HG02763 (cell line): ENCODE measurements at regions not wholly inside any gene's neighbourhood (a gene's known extent, or its start where the extent isn't known, plus 50 kb on each side); places are given as distances from the start of the nearest gene placed in this dataset.
A peak's percentile ranks its signal among the peaks of the same experiment; 100 is the strongest.
"Not testable (repeated sequence)": the region's sequence is repeated elsewhere in the genome, so short reads cannot be mapped to it uniquely, and the experiment has no call there.

ENCODE experiments used
- ATAC-seq: cut with Tn5 transposase; IDR thresholded peaks from one replicate; pipeline ENCODE4 v1.9.1; 2021; ENCODE audit warnings: mild to moderate bottlenecking, moderate library complexity; ENCODE audit not compliant: unreplicated experiment

DNA sequence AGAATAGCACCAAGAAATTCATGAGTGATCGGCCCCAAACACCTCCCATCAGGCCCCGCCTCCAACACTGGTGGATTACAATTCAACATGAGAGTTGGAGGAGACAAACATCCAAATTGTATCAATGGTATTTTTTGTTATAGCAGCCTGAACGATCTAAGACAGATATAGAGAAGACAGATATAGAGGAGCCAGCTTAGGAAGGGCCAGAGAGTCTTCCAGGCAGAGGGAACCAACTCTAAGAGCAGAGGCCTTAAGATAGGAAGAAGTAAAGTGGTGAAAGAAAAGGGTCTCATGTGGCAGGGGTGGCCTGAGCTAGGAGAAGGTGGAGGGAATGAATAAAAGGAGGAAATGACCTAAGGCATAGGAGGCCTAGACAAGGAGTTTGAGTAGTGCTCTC lies 158.8 kb upstream of the TBL1XR1 start:
- no peak for ATAC-seq

DNA sequence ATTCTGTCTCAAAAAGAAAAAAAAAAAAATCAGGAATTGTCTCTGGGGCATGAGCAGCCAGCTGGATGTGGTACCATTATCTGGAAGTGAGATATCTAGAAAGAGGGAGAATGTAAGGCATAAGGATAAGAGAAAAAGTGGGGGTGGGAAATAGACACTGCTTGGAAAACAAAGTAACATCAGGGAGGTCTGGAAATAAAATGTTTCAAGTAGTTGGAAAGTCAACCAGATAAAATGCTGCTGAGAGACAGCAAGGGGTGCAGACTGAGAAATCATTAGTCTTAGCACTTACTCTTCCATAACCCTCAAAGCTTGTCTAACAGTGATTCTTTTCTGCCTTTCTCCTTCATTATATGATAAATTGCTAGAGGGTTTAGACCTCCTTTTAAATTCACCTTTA lies 159.7 kb upstream of the TBL1XR1 start:
- ATAC-seq, result no peak

DNA sequence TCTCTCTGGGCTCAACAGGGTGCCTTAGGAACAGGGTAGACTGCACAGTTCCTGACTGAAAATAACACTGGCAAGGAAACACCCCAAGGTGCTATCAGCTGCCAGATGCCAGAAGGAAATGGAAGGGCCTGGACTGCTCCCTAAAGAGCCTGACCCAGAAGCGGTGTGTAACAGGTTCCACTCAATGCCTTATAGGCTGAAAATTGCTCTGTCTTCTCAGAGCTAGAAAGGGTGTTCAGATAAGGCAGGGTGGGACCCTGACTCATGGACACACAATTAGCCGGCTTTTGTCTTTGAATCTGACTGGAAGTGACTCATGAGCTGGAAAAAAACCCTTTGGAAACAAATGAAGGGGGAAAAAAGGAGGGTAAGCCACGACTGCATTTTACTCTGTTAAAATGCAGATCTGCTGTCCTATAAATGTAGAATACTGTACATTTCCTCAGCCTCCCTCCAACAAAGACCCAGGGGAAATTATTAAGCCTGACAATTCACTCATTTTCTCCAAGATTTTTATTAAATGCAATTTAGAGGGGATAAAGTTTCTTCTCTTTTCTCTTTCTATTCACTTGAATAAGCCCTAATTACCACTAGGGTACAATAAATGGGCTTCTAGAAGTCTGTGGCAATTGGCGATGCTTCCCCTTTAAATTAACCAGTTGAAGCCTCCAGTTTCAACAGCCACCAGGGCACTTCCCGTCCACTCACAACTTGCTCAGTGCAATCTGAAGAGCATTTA lies 160.2 kb upstream of the TBL1XR1 start:
- no peak for ATAC-seq

DNA sequence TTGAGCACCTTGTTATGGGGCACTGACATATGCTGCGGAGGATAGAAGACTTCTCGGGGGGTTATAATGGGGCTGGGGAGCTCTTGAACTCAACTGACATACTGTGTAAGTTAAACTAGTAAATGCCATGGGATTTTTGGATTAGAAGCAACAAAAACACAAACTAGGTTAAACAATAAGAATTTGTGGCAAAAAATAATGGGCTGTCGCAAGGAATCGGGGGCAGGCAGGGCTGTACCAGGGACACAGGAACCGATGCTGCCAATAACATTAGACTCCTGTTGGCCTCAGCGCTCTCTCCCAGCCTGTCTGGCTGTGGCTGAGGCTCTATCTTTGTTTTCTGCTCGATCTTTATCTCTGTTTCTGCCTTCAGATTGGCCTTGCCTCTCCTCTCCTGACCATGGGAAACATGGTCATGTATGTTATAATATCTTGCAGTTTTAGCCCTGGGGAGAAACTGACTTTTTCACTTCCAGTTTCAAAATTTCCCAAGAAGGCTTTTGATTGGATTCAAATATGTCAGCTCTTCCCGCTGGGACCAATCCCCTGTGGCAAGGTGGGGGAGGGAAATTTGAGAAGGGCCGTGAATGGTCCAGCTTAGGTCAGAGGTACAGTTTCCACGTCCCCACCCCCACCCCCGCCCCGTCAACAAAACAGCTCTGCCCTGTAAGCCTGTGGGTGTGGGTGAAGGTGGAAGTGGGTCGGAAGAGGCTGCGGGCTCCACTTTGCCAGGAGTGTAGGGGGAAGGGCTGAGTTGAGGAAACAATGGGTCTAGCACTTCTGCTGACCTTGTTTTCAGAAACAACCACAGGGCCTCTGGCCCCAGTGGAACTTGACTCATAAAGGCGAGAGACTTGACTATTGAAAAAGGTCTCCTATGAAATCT lies 161.1 kb upstream of the TBL1XR1 start:
- peak; percentile 46 for ATAC-seq

DNA sequence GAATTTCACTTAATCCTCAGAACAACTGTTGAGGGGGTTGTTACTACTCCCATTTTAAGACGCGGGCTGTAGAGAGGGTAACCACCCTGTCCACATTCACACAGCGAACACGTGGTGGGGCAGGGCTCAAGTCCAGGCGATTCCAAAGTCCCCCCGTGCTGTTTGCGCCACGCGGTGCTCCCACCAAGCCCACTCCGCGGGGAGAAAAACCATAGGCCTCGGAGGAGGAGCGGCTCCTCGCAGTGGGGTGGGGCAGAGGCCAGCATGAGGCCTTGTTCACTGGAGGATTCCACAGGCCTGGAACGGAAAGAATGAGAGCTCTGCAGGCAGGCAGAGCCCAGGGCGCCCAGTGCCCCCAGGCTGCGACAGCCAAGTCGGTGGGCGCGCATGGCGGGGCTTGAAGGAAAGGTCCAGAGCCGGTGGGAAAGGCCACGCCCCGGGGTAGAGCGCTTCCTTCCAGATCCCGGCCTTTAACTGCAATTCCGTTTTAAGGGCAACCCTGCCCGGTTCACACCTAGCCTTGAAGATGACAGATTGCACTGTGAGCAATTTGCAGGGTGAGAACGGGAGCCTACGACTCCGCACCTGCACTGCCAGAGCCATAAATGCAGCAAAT lies 161.8 kb upstream of the TBL1XR1 start:
- peak; percentile 13 for ATAC-seq

DNA sequence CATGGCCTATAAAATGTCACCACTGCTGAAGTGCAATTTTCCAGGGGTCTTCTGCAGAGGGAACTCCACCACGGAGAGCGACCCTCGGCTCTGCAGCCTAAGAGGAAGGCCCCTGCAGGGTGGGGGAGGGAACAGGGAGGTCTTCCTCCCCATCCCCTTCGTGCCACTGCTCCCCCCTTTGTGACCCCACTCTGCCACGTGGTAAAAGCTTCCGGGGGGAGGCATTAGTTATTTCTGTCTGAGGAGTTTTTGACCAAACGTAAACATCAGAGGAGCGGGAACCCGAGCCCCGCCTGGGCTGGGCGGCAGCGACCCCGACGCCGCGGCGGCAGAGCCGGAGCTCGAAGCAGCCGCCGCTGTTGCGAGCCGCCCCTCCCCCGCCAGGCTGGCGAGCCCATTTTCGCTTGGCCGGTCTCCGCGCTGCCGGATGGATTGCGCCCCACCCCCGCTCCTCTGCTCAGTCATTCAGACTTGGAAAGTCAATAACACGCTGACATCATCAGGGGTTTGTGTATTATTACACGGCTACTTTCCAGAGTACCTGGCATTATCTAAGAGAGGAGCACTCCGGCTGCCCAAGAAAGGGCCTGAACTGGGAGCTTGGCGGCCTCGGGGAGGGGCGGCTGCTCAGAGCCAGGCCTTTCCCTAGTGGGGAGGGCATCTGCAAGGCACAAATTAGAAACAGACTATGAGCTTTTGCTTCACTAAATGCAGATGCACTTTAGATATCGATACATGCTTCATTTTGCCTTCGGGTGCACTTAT lies 162.5 kb upstream of the TBL1XR1 start:
- peak; percentile 71 for ATAC-seq

DNA sequence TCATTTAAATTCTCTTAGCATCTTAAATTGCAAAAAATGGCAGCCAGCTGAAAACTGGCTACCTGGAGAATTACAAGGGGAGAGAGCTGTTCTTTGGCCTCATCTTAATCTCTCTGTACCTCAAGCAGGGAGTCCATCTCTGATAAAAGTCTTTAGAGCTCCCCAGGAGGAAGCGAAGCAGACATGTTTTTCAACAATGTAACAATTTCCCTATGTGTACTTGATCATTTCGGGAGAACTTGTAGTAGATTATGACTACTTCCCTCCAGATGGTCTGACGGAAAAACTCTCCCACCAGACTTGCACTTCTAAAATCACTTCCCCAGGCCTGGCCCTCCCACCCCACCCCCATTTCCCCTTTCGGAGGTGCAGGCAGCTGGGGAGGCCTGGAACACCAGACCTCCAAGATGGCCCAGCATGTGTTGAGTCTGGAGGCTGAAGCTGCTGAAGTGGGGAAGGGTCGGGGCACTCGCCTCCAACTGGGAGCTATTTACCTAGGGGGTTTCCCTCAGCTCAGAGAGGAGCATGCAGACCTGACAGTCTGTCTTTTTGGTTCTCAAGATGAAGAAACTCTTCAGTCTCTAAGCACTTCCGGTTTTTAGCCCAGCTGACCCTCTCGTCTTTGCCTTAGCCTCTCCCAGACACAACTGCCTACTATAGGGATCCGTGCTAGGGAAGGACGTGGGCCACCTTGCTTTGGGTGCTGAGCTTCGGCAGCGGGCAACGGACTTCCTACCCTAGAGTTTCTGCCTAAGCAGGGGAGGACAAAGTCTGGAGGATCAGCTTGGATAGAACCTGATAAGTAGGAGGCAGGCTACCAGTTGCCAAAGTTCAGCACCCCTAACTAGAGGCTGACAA lies 164.0 kb upstream of the TBL1XR1 start:
- ATAC-seq, result no peak

DNA sequence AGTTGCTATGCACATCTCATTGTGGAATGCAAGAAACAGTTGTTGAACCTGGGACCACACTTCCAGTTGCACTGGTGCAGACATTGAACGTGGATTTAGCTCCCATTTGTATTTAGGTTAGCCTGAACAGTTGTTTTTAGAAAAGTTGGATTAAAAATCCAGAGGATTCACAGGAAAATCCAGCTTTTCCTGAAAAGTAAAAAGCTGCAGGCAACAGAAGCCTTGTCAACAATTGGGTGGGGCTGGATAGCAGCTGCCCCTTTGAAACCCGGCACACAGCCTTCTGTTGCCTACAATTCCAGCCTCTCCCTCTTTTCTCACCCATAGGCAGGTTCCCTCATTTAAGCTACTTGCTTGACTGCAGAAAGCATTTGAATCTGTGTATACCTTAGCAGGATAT lies 165.3 kb upstream of the TBL1XR1 start:
- ATAC-seq, result no peak

DNA sequence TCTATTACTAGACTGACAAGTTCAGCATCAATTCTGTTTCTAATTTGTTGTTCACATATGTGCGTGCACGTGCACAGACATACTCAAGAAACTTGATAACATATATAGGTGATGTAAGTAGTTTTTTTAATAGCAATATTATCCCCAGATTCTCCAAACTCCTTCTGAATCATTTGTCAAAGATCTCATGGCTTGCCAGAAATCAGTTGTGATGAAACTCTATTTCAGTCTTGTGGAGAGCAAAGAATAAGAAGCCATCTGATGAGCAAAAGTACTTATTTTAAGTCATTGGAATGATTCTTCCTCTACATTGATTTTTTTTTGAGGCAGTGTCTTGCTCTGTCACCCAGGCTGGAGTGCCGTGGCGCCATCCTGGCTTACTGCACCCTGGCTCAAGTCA lies 167.0 kb upstream of the TBL1XR1 start:
- no peak for ATAC-seq

DNA sequence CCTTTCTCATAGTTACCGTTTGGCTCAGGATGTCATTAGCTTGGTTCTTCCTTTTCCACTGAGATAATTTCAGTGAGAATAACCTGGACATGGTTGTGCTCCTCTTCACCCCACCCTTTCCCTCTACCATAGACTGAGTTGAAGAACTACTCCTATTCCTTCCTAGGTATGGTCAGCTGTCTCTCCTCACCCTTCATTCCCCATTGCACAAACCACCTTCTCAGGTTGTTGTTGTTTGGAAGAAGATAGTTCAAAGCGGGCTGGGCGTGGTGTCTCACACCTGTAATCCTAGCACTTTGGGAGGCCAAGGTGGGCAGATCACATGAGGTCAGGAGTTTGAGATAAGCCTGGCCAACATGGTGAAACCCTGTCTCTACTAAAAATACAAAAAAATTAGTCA lies 168.0 kb upstream of the TBL1XR1 start:
- ATAC-seq, result not testable (repeated sequence)

DNA sequence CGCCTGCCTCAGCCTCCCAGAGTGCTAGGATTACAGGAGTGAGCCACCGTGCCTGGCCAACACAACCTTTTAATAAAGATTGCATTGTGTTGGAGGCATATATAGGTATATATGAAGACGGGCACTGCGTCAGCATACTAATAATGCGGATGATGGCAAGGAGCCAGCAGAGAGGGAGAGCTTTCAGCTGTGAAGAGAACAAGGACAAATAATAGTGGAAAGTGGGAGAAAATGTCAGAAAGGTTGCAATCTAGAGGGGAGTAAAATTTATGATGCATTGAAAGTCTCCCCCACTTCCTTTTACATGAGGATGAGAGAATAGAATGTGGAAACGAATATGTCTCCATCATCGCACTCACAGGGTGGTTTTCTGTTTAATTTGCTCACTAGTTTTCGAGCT lies 170.5 kb upstream of the TBL1XR1 start:
- no peak for ATAC-seq

DNA sequence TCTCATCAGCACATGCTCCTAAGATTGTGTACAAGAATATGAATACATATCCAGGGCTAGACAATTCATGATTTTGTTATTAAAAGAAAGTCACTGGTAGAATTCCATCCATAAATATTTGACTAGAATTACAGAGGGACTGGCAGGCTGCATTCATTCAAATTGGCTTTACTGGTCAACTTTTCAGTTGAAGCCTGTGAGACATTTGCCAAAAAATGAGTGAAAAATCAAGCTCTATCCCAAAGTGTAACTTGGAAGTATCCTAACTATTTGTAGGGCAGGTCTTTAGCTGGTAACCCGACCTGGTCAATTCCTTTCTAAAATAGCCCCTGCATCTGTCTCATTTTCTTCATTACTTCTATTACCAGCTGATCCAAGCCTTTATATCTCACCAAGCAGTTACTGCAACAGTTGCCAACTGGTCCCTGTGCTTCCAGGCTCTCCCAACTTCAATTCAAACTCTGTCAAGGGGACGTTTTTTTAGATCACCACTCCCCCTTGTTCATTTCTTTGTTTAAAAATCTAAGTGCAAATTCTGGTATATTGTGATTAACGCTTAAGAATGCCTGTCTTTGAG lies 173.1 kb upstream of the TBL1XR1 start:
- no peak for ATAC-seq

DNA sequence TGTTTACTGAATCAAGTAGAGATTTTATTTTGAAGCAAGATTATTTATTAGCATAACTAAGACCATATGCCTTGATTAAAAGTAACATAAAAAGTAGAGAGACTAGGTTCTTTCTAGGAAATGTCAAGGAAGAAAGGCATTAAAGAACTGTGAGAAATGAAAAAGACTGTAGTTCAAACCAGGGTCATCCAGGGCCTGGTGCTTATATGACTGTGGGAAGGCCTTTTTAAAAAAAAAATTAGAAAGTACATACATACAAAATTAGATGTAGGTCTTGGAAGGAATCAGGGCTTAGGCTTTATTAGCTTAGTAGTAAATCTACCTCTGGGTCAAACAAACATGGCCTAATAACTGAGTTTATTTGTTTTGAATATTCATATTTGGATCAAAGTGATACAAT lies 173.9 kb upstream of the TBL1XR1 start:
- ATAC-seq, result no peak

DNA sequence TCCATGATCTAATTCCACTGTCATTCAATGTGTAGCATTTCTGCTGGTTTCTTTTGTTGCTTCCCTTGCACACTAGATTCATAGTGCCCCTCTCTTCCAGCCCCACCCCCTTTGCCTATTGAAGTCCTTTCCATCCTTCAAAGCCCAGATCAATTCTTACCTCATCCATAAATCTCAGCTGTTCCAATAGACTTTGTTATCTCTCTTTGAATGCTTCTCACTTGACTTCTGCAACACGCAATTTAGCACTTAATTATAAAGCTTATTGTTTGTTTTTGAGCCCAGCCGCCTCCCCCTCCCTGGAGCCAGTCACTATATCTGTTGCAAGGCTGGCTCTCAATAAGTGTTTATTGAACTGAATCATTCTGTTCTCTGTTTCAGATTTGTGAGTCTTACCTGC lies 174.6 kb upstream of the TBL1XR1 start:
- ATAC-seq, result no peak

DNA sequence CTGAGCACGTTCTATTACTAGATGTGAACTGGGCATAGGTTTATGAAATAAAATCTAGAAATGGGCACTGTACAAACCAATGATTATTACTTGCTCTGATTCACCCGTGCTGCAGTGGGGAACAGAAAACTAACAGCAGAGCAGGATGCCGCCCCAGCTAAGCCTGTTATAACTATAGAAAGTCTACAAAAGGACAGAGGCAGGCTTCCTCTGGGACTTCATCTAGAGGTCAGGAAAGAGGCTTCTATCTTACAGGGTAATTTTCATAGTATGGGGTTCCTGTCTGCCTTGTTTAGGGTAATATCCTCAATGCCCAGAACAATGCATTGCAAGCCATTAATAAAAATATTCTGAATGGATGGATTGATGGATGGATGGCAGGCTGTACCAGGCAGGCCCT lies 177.0 kb upstream of the TBL1XR1 start:
- ATAC-seq, result no peak

DNA sequence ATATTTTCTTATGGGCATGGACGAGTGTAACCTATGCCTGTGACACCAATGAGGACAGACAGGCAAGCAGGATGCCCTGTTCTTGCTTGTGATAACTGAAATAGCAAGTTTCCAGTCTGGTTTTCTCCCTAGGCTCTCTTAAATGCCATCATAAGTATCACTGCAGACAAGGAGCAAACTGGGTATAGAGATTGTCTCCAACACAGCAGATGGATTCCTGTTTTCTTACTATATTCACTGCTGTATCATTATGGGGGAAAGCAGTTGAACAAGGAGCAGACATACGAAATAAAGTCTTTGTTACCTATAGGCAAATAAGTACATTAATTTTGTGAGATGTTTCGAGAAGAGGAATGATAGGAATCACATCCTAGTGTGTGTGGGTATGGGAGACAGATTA lies 178.0 kb upstream of the TBL1XR1 start:
- ATAC-seq, result no peak

DNA sequence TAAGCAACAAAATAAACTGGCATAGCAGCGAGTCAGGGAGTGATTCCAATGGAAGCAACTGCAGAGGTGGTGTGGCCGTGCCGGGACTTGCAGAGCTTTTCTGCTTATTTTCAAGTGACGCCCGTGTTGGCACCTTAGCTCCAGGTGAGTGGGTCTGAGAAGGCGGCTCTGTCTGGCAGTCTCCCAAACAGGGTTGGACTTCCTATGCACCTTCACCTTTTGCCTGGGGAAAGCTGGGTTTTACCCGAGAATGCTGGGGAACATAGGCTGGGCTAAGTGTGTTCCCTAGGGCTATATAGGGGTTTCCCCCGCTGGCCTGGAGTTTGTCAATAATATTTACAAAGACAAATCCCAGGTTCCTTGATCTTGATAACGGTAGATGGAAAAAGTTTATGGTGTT lies 179.9 kb upstream of the TBL1XR1 start:
- no peak for ATAC-seq

DNA sequence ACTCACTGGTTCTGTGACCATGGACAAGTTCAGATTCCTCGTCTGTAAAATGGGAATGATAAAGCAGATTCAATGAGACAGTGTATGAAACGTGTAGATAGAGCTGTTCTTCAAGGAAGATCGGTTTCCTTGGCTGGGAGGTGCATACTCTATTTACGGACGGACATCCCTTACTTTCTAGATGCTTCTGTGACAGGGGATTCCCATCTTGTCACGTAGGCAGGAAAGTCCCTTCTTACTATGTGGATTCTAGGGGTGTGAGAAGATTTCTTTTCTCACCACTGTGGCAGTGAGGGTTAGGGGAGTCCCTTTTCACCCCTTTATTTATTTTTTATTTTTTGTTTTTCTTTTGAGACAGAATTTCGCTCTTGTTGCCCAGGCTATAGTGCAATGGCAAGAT lies 180.9 kb upstream of the TBL1XR1 start:
- ATAC-seq, result peak; percentile 62

DNA sequence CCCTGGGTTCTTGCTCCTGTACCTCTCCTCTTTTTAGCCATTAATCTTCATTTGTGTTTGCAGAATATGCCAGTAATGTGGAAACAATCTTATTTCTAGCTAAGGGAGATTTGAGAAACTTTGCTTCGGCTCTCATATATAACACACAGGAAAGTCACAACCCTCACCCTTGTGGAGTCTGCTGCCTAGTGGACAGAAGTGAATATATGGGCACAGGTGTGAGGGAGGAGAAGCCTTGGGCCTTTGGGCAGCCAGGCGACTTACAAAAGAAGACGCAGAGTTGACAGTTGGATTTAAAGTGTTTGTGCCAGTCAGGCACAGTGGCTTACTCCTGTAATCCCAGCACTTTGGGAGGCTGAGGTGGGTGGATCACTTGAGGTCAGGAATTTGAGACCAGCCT lies 181.8 kb upstream of the TBL1XR1 start:
- no peak for ATAC-seq

DNA sequence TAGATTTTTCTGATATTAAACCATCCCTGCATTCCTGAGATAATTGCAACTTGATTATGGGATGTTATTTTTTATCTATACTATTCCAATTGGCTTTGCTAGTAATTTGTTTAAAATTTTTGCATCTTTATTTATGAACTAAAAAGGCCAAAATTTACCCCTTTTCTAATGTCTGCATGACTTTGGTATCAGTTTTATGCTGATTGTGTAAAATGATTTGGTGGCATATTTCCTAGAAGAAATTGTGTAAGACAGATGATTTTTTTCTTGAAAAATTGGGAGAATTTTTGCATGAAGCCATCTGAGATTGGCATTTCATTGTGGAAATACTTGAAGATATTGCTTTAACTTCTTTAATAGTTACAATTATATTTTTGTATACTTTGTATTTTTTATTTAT lies 183.8 kb upstream of the TBL1XR1 start:
- ATAC-seq, result no peak
